Astrocyte of the spinal cord (primary cell): ENCODE measurements at regions not wholly inside any gene's neighbourhood (a gene's known extent, or its start where the extent isn't known, plus 50 kb on each side); places are given as distances from the start of the nearest gene placed in this dataset.

Experiments
- DNase-seq: peaks from one replicate; pipeline ENCODE4 v3.0.0; 2011; ENCODE audit warnings: low read depth, low spot score
- H3K4me3 ChIP-seq: 2 replicates; pipeline ENCODE4 v1.5.1; 2011; ENCODE audit warnings: low read depth, mild to moderate bottlenecking, low read length, moderate library complexity
- in situ Hi-C: cut with HindIII; loops from 2 replicates; pipeline ENCODE4 v1.10.0; 2017; ENCODE audit warnings: low sequenced_read_pairs
- TF ChIP-seq, protein P1 (sequence below): IDR thresholded peaks from 2 replicates; pipeline ENCODE4 v1.5.1; 2012; ENCODE audit warnings: low read depth, mild to moderate bottlenecking, low read length, inconsistent platforms

- H3K4me3 ChIP-seq = no peak overlapping the region
- no peak for DNase-seq
- TF ChIP-seq, protein P1, sequence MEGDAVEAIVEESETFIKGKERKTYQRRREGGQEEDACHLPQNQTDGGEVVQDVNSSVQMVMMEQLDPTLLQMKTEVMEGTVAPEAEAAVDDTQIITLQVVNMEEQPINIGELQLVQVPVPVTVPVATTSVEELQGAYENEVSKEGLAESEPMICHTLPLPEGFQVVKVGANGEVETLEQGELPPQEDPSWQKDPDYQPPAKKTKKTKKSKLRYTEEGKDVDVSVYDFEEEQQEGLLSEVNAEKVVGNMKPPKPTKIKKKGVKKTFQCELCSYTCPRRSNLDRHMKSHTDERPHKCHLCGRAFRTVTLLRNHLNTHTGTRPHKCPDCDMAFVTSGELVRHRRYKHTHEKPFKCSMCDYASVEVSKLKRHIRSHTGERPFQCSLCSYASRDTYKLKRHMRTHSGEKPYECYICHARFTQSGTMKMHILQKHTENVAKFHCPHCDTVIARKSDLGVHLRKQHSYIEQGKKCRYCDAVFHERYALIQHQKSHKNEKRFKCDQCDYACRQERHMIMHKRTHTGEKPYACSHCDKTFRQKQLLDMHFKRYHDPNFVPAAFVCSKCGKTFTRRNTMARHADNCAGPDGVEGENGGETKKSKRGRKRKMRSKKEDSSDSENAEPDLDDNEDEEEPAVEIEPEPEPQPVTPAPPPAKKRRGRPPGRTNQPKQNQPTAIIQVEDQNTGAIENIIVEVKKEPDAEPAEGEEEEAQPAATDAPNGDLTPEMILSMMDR = no peak
- in situ Hi-C loops = no loop called here
Measured at GRCh38 chr11:116317212-116317611, 455.6 kb downstream of the BUD13 start.

DNA sequence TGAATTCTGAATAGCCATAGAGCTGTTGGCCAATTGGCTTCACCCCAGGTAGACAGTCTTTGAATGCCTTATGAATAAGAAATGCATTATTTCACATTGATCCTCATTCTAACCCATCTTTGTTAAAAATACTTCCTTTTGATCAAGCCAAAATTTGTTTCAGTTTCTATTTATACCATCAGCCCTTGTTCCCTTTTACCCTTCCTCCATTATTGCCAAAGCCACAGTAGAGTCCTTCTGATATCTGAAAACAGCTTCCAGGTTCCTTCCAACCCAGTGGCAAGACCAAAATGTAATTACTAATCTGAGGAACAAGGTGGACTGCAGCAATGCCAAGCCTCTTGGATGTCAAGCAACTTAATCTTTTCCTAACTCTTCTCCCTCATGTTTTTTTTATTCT, 458.8 kb downstream of the BUD13 start:
- TF ChIP-seq, protein P1 = no peak
- in situ Hi-C loops = no loop called here
- DNase-seq = no peak
- no peak overlapping the region for H3K4me3 ChIP-seq

GRCh38 chr11:116312570-116313391, 460.0 kb downstream of the BUD13 start:
- TF ChIP-seq, protein P1 = no peak
- DNase-seq = peak; percentile 29
- in situ Hi-C loops = no loop called here
- H3K4me3 ChIP-seq = no peak overlapping the region

DNA sequence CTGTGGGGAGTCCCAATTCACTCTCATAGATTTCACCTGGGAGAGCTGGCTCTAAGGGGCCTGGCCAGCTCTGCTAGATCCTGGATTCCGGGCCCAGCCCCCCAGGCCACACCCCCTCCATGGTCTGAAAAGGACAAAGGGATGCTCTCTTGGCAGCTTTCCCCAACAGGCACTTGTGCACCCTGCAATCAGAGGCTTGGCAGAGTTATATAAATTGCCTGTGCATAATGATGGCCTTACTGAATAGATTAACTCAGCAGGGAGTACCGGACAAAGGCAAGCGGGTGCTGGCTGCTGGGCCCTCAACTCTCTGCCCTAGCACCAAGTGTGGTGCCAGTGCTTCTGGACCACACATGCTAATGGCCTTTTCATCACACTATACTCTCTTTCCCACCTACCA, 461.6 kb downstream of the BUD13 start:
- in situ Hi-C loops = no loop called here
- H3K4me3 ChIP-seq = no peak overlapping the region
- no peak for DNase-seq
- TF ChIP-seq, protein P1 = no peak

DNA sequence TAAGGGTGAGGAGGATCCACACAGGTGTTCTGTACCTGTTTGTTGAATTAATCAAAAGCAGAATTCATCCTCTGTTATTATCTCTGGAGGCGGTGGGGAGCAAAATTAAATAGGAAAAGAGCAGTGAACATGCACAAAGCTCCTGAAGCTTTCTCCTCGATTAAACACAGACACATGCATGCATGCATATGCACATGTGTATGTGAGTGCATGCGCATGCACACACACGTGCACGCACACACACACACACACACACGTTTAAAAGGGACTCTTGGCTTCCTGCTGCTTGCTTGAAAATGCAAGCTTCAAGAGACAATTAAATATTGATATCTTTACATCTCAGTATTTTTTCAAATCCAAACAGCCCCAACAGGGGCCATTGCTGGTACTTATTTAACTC, 462.1 kb downstream of the BUD13 start:
- TF ChIP-seq, protein P1 = no peak
- H3K4me3 ChIP-seq = no peak overlapping the region
- no peak for DNase-seq
- in situ Hi-C loops = no loop called here

GRCh38 chr11:116310226-116310625, 462.6 kb downstream of the BUD13 start:
- DNase-seq = peak; percentile 64
- in situ Hi-C loops = no loop called here
- TF ChIP-seq, protein P1 = no peak
- no peak overlapping the region for H3K4me3 ChIP-seq

DNA sequence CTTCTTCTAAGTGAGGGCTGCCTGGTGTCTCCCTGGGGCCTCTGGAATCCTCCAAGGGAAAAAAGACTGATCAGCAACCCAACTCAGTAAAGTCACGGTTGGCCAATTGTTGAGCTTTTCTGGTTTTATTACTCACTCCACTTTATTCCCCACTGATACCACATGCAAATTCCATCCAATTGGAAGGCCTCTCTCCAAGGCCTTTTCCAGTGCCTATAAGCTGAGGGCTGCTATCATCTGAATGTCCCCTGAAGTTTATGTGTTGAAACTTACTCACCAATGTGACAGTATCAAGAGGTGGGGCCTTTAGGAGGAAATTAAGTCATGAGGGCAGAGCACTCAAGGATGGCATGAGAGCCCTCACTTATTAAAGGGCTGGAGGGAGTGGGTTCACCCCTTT, 463.3 kb downstream of the BUD13 start:
- DNase-seq = no peak
- in situ Hi-C loops = no loop called here
- TF ChIP-seq, protein P1 = no peak
- H3K4me3 ChIP-seq = no peak overlapping the region
